ENCODE measurements at regions not wholly inside any gene's neighbourhood (a gene's known extent, or its start where the extent isn't known, plus 50 kb on each side); places are given as distances from the start of the nearest gene placed in this dataset.
"Not testable (repeated sequence)": the region's sequence is repeated elsewhere in the genome, so short reads cannot be mapped to it uniquely, and the experiment has no call there.

DNA sequence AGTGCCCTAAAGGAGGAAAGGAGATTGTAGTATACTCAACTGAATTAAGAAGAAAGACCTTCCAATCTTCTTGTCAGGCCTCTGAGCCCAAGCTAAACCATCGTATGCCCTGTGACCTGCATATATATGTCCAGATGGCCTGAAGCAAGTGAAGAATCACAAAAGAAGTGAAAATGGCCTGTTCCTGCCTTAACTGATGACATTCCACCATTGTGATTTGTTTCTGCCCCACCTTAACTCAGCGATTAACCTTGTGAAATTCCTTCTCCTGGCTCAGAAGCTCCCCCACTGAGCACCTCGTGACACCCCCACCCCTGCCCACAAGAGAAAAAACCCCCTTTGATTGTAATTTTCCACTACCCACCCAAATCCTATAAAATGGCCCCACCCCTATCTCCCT is 739.2 kb downstream of the GALC start:
- not testable (repeated sequence) for FAIRE-seq; DNase-seq (ENCODE audit: low spot score)

DNA sequence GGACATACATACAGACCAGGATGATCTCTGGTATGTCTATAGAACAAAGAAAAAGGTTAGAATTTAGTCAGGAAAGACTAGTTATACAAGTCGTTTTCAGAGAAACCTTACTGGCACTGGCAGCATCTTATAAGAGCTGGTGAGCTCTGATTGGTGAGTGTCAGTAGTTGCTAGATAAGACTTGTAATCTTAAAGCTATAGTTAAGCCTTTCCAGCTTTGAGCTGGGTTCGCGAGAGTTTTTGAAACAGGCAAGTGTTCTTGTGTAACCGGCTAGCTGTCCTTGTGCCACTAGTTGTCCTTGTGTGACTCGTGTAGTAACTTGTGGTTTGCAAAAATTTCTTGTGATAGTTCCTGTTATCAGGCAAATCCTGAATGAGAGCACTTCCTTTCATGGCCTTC is 740.9 kb downstream of the GALC start:
- DNase-seq (ENCODE audit: low spot score) = no peak
- FAIRE-seq = no peak

- FAIRE-seq (no peak), DNase-seq (ENCODE audit: low spot score) (no peak)
Measured at GRCh38 chr14:87251011-87251410, 742.0 kb downstream of the GALC start.

DNA sequence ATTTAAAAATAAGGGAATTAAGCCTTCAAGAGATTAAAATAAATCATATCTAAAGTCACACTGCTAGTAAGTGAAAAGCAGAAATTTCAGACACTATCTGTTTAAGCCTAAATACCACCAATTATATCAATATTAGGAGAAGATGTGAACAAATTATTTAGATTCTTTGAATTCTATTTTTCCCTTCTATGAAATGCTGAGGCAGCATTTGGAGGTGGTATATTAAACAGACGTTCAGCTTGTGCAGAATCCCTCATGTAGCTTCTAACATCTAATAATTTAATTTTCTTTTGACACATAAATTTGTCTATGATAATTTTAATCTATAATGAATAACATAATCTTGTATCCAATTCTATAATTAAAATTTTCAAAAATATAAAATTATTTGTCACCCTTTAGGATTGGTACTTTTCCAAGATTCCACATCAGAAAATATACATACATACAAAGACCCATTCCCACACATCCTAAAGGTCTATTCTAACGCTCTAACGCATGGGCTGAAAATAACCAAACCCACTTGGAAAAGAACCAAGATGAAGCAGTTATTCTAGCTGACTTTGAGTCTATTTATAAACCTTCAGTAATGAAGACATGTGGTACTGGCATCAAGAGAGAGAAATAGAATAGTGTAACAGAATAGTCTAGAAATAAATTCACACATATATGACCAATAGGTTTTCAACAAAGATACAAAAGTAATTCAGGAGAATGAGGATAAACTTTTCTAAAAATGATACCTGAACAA is 751.8 kb downstream of the GALC start:
- DNase-seq (ENCODE audit: low spot score) (no peak), FAIRE-seq (no peak)

DNA sequence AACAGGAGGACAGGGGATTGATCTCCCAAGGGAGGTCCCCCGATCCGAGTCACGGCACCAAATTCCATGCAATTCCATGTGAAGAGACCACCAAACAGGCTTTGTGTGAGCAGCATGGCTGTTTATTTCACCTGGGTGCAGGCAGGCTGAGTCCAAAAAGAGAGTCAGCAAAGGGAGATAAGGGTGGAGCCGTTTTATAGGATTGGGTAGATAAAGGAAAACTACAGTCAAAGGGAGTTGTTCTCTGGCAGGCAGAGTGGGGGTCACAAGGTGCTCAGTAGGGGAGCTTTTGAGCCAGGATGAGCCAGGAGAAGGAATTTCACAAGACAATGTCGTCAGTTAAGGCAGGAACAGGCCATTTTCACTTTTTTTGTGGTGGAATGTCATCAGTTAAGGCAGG is 752.7 kb downstream of the GALC start:
- not testable (repeated sequence) for FAIRE-seq; DNase-seq (ENCODE audit: low spot score)

- DNase-seq (ENCODE audit: low spot score) = no peak
- FAIRE-seq = no peak
Measured at GRCh38 chr14:87233806-87234384, 759.1 kb downstream of the GALC start.

DNA sequence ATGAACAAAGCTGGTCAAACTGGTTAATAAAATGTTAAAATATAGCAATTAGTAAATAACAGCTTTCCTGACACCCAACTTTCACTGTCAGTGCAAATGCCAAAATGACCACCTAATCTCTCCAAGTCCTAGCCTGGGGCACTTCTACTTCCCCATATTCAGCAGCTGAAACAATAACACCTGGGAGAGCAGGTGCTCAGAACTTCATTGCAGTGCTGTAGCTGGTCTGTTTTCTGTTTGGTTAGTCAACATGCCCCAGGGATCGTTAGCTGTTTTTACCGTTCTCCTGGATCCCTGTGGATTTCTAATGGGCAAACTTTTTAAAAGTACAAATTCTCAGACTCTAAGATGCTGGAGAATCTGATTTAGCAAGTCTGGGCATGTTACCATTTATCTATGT is 759.7 kb downstream of the GALC start:
- no peak for FAIRE-seq
- DNase-seq (ENCODE audit: low spot score) = no peak

- peak; percentile 7 for DNase-seq (ENCODE audit: low spot score)
- FAIRE-seq = no peak
Measured at GRCh38 chr14:87231336-87232026, 761.5 kb downstream of the GALC start.

- FAIRE-seq (no peak), DNase-seq (ENCODE audit: low spot score) (no peak)
Measured at GRCh38 chr14:87230726-87231125, 762.3 kb downstream of the GALC start.

- no peak for FAIRE-seq
- no peak for DNase-seq (ENCODE audit: low spot score)
Measured at GRCh38 chr14:87229131-87229530, 763.9 kb downstream of the GALC start.

DNA sequence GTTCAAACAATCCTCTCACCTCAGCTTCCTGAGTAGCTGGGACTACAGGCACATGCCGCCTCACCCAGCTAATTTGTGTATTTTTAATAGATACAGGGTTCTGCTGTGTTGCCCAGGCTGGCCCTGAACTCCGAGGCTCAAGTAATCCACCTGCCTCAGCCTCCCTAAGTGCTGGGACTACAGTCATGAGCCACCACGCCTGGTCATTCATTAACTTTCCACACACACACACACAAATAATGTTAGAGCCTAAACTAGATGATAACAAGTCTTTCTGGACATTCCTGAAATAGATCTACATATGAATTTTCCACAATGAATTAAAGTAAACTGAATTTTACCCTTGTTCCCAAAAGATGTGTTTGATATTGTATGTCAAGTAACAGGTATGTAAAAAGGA is 776.0 kb downstream of the GALC start:
- DNase-seq (ENCODE audit: low spot score) (no peak), FAIRE-seq (no peak)

DNA sequence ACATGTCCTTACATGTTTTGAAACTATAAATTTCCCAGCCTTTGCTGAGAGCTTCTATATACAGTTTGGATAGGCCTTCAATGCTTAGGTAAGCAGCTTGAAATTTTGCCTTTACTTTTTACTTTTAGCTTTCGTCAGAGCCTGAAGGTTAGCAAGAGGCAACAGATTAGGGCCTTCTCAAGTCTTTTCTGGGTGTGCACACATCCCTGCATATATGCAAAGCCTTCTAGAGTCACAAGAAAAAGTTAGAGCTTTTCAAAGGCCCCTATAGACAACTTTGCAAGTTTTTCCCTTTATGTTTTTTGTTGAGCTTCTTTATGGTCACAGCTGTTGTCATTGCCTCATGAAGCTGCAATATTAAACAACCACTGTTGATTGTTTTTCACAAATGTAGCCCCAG is 778.4 kb downstream of the GALC start:
- DNase-seq (ENCODE audit: low spot score) = no peak
- no peak for FAIRE-seq

GRCh38 chr14:87207756-87208155 is 785.2 kb downstream of the GALC start:
- no peak for FAIRE-seq
- DNase-seq (ENCODE audit: low spot score) = no peak

GRCh38 chr14:87205811-87206210 is 787.2 kb downstream of the GALC start:
- DNase-seq (ENCODE audit: low spot score) (no peak), FAIRE-seq (no peak)

GRCh38 chr14:87203346-87203745 is 789.6 kb downstream of the GALC start:
- DNase-seq (ENCODE audit: low spot score) (no peak), FAIRE-seq (no peak)

- FAIRE-seq (no peak), DNase-seq (ENCODE audit: low spot score) (no peak)
Measured at GRCh38 chr14:87199381-87199780, 793.6 kb downstream of the GALC start.

DNA sequence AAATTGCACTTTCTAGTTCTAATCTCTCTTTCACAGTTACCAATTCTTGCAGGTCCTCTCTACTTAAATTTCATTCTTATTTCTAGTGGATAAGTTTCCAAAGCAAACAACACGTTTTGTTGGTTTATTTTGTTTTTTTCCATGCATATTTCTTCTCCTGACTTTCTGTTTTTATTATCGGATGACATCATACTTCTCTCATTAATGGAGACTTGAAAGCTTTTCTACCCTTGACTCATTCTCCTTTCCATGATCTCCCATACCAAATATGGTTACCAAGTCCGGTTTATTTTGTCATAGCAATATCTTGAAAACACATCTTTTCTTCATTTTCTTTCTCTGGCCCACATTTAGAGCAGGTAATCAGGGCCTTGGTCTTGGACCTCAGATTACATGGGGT is 796.5 kb downstream of the GALC start:
- FAIRE-seq = no peak

GRCh38 chr14:87187786-87188185 is 805.2 kb downstream of the GALC start:
- FAIRE-seq (no peak), DNase-seq (ENCODE audit: low spot score) (no peak)

More for the DNA sequence above, 796.5 kb downstream of the GALC start:
- no peak for DNase-seq (ENCODE audit: low spot score)

GRCh38 chr14:87186737-87187136 is 806.2 kb downstream of the GALC start:
- DNase-seq (ENCODE audit: low spot score) = no peak
- FAIRE-seq = no peak

GRCh38 chr14:87185961-87186560 is 806.9 kb downstream of the GALC start:
- no peak for FAIRE-seq
- no peak for DNase-seq (ENCODE audit: low spot score)

GRCh38 chr14:87184180-87184579 is 808.8 kb downstream of the GALC start:
- FAIRE-seq (no peak), DNase-seq (ENCODE audit: low spot score) (no peak)

- FAIRE-seq (no peak), DNase-seq (ENCODE audit: low spot score) (no peak)
Measured at GRCh38 chr14:87181288-87181687, 811.7 kb downstream of the GALC start.
